Kidney epithelial cell (primary cell): ENCODE measurements at regions not wholly inside any gene's neighbourhood (a gene's known extent, or its start where the extent isn't known, plus 50 kb on each side); places are given as distances from the start of the nearest gene placed in this dataset.
A peak's percentile ranks its signal among the peaks of the same experiment; 100 is the strongest.

Experiments
- DNase-seq: peaks from one replicate; pipeline ENCODE4 v3.0.0-alpha.2; 2010; ENCODE audit warnings: low read depth
- H3K27me3 ChIP-seq: 2 replicates; pipeline ENCODE4 v1.6.0; 2011; ENCODE audit warnings: low read length; ENCODE audit not compliant: control insufficient read depth, insufficient read depth
- H3K36me3 ChIP-seq: 2 replicates; pipeline ENCODE4 v1.5.1; 2011; ENCODE audit warnings: low read length; ENCODE audit not compliant: control insufficient read depth, insufficient read depth
- H3K4me3 ChIP-seq: 2 replicates; pipeline ENCODE4 v1.5.1; 2011; ENCODE audit warnings: low read depth, mild to moderate bottlenecking, control low read depth, low read length
- CTCF ChIP-seq: IDR thresholded peaks from 2 replicates; pipeline ENCODE4 v1.5.1; 2011; ENCODE audit warnings: mild to moderate bottlenecking, moderate library complexity, low read length, control low read depth, inconsistent platforms; ENCODE audit not compliant: insufficient read depth, poor library complexity, severe bottlenecking

DNA sequence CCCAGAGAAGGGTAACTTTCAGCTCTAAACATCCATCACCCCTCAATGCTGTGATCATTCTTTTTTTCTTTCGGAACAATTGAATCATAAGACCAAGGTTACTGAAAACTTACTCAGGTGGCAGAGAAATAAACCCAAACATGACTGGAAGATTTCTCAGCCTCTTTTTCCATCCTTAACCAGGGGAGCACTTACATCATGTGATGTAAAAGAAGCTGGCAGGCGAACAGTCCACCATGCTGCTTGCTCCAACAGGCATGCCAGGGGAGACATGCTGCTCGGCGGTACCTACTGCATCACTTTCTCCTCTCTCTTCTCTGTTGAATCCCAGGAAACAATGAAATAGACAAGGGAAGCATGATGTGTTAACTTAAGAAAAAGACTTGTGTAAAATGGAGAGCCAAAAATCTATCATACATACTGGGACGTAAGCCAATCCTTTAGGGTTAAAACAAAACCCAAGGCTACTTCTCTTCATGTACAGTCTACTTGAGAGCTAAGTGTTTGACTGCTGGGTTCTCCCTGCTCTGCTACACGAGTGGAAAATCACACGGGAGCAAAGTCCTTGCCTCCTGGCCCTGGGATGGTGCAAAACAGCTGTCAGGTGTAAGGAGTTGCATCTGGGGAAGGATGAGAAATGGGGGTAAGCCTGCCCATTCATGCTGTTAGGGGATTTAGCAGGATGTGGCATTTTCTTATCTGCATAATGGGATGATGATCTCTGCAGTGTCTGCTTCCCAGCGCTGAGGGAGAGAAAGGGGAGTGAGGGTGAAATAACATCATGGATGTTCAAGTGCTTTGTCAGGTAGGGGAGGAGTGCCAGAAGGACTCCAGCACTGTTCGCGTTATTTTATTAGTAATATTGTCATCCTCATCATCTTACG lies 64.3 kb upstream of the ZNF438 start:
- H3K4me3 ChIP-seq: no peak overlapping the region
- H3K27me3 ChIP-seq: no peaks in the 10 kb centered on the region
- TF ChIP-seq CTCF: no peak
- no peak for DNase-seq
- H3K36me3 ChIP-seq: no peaks in the 10 kb centered on the region

- no peak for DNase-seq
- no peak for TF ChIP-seq CTCF
- Histone ChIP-seq H3K27me3 (no peaks in the 10 kb centered on the region), H3K4me3 (no peak overlapping the region), H3K36me3 (no peaks in the 10 kb centered on the region)
Observed at GRCh38 chr10:31098046-31098445, 66.4 kb upstream of the ZNF438 start.

- DNase-seq: no peak
- H3K4me3 ChIP-seq: no peak overlapping the region
- H3K36me3 ChIP-seq: no peaks in the 10 kb centered on the region
- H3K27me3 ChIP-seq: no peaks in the 10 kb centered on the region
- no peak for TF ChIP-seq CTCF
Observed at GRCh38 chr10:31099094-31099493, 67.4 kb upstream of the ZNF438 start.

DNA sequence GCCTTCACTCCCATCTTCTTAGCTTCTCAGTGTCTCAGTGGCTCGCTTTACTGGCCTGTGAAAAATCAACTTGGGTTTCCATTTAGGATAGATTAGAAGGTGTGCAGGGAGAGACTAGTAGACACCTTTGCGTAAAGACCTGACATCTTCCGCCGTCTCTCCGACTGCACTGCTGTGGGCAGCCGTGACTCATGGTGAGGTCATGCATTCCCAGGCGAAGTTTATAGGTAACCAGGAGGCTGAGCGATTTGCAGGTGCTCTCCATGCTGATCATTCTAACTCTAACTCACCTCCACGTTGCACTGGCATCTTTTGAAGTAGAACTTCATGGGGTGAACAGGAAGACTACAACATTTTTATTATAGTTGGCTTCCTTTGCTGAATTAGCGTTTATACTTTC lies 68.0 kb upstream of the ZNF438 start:
- H3K4me3 ChIP-seq: no peak overlapping the region
- H3K36me3 ChIP-seq: no peaks in the 10 kb centered on the region
- peak; percentile 93 for DNase-seq
- no peak for TF ChIP-seq CTCF
- no peaks in the 10 kb centered on the region for H3K27me3 ChIP-seq

- DNase-seq: no peak
- H3K4me3 ChIP-seq: no peak overlapping the region
- H3K36me3 ChIP-seq: no peaks in the 10 kb centered on the region
- H3K27me3 ChIP-seq: no peaks in the 10 kb centered on the region
- no peak for TF ChIP-seq CTCF
Observed at GRCh38 chr10:31100115-31100601, 68.5 kb upstream of the ZNF438 start.
